HG02852 (cell line): ENCODE measurements at regions not wholly inside any gene's neighbourhood (a gene's known extent, or its start where the extent isn't known, plus 50 kb on each side); places are given as distances from the start of the nearest gene placed in this dataset.

Source experiments
- ATAC-seq: cut with Tn5 transposase; IDR thresholded peaks from one replicate; pipeline ENCODE4 v1.9.1; 2021; ENCODE audit warnings: mild to moderate bottlenecking, moderate library complexity; ENCODE audit not compliant: unreplicated experiment

DNA sequence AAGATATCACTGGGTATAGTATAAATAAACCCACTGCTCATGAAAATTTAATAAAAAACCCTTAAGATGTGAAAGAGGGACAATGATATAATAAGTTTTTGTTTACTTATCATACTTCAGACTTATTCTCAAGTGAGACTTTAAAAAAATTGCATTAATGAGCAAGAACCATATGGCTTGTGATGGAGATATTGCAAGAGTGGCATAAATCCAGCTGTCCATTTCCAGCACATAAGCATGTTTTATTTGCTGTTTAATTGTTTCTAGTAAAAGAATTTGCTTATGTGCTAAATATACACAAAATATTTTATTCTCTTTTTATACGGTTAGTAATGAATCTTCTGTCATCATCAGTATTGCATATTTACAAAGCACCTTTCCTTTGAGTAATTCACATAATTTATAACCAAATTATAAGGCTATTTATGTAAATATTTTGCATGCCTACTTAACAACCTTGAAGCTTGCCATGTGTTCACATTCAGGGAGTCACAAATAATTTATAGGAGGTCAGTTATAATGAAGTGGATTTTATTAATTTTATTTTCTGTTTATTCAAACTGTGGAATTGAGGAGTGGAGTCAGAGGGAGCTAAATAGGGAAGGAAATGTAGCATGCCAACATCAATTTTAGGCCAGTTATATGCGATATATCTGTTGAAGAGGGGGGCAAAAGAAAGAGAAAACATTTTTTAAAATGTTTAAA, 318.5 kb upstream of the CWC22 start:
- no peak for ATAC-seq

DNA sequence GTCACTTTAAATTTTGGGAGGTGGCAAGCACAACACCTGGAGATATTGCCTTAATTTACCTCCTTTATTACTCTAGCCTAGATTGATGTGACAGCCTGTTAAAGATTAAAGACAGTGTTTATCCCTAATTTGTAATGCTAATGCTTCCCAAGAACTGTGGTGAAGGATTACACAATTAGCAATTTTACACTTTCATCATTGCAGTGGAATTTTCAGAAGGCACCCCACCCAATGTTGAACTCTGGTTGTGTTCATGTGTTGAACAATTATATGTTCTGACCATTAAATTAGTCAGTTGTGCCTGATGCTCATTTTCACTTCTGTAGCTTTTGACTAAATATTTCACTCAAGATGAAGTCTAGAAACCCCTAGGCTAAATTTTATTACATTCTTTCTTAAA, 317.1 kb upstream of the CWC22 start:
- no peak for ATAC-seq

DNA sequence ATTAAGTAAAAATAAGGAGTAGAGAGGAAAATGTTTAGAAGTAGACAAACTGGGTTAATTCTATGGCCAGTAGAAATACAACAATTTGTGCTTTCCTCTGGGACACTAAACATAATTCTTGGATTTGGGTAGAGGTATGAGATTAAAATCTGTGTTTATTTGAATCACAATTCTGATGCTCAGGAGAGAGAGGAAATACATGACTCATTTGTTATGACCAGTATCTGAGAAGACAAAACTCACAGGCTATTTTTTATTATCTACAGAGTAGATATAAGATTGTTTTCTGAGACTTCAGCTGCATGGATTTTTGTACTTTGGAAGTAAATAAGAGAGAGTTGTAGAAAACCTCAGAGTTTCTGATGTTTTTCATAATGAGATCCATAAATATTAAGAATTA, 315.7 kb upstream of the CWC22 start:
- no peak for ATAC-seq

DNA sequence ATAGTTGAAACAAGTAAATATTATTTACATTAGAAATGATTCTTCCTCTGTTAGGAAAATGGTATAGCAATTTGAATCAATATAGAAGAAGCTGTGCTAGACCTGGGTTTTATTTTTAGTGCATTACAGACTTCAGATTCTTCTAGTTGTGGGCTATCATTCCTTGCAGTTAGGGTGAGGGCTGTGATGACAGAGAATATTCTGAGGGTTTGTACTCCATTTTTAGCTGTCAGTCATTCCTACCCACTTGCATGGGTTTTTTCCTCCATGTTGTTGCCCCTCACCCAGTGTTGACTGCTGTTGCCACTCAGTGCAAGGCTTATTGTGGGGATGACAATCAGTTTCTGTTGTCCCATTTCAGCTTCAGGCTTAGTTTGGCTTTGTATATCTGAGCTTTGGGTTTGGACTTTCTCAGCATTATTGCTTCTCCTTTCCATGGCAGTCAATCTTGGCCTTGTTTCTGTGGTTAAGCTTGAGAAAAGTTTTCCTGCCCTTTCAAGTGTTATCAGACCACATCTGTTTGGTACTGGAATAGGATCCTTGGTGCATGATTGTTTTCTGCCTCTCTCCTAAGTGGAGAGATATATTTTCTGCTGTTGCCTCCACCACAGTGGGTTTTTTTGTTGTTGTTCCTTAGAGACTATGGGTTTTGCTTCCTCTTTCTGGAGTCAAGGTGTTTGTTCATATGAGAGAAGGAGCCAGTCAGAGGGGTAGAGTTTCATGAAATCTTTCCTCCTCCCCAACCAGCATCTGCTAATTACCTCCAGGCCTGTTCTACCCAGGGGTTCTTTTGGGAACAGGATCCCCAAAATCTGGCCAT, 312.7 kb upstream of the CWC22 start:
- peak; percentile 96 for ATAC-seq

DNA sequence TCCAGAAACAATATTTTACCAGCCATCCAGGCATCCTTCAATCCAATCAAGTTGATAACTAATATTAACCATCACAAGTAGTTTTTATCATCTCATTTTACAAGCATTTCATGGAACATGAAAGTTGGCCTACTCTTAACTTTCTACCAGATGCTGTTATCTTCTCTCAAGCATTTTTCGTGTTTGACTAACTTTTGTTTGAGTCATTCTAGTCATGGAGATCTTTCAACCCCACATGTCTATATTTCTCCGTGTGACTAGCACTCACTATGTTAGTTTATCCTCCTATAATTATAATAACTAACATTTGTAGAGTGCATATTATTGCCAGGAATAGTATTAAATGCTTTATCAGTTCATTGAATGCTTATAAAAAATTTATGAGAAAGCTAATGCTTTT, 307.0 kb upstream of the CWC22 start:
- no peak for ATAC-seq

DNA sequence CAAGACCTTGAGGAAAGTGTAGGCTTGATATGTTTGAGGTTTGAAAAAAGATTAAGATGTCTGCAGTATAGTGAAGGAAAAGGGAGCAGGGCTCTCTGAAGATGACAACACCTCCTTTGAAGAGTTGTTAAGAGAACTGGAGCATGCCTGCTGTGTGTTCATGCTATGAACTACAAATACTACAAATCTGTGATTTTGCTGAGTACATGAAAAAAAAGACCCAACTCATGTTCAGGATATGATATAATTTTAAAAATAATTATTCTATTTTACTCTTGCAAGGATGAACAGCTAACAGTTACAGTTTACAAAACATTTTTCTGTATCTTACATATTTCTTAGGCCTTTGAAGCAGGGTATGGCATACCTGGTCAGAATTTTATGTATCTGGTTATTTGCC, 305.4 kb upstream of the CWC22 start:
- ATAC-seq: no peak

DNA sequence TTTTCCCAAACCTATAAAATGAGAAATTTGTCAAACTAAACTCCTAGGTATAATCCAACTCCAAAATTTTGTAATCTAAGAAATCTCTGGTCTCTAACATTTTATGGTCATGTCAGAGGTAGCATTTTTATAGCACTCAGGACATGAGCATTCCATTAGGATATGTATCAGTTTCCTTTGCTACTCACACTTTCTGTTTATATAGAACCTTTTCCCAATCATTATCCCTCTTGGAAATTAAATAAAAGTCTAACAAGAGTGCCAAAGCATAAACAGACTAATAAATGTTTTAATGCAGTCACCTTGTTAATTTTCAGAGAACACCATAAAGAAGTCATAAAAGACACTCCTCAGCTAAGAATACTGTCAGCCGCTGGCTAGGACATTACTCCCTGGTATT, 300.0 kb upstream of the CWC22 start:
- no peak for ATAC-seq

DNA sequence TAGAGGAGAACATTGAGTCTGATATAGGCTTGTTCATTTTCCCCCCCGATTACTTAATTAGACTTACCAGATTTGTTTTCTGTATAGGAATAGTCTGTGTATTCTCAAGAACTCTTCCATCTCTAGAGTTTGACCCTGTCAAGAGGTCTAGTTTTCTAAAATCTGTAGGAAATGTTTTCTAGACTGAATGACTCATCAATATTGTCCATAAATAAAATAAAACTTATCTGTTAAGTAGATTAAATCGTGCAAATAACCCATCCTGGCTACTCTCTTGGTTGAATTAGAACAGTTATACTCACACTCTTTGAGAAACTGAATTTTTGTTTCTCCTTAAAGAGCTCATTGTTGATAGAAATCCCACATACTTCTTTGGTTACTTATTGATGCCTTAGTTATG, 299.2 kb upstream of the CWC22 start:
- no peak for ATAC-seq

DNA sequence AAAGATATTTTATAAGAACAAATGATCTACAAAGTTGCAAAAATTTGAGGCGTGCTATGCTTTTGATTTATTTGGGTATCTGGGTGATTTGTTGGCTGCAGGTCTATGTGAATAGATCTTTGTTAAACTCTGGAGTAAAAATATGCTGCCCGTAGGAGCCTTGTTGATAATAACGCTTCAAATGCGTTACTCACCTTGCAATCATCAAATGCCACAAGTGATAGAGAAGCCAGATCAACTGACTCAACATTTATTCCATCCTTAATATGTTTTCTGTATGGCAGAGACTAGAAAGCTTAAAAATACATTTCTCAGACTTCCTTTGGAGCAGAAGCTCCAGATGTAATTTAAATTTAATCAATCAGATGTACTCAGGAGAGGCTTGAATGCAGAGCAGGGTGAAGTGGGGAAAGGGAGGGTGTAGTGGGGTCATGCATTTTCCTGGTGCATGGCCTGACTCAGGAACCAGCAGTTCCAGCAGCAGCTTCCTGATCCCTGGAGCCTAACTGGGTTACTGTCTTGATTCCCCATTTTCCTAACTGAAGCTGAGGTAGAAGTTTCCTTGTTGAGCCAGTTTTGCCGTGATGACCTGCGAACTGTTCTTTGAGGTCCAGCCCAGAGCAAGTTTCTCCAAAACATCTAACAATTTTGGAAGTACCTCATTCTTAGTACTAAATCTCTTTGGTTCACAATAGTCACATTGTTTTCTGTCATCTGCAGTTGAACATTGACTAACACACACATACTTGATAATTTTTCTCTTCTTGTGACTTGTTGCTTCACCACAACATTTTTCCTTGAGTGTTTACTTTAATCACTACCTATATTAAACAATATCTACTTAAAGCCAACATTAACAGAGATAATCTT, 284.7 kb upstream of the CWC22 start:
- ATAC-seq: no peak

DNA sequence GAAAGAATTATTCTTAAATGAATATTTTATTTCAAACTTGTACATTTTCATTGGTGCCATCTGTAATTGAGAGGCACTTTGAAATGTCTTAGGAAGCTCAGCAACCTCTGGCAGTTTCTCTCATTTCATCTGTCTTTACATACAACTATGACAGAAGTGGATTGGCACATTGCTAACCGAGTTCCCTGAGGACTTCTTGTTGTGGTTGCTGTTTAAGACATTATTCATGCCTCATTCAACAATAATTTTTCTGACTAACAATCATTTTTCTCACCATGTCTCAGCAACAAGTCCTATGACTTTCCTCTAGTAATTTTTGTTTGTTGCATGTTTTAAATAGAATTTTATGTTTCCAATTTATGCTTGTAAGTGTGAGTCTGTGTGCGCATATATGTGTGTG, 284.0 kb upstream of the CWC22 start:
- ATAC-seq: no peak

DNA sequence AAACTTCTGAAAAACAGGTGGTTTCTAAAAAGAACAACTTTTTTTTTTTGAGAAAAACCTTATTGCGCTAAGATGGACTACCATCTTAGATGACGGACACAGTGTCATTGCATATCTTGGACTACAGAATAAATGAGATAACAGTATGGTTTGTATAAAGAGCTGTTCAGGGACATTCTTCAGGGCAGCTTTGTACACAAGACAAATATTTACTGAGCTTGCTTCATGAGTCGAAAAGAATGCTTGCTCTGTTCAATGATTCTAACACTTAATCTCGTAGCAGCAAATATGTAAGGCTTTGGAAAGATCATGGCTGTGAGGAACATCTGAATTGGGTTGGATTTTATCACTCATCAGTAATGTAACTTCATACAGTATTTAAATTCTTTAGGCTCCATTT, 282.5 kb upstream of the CWC22 start:
- ATAC-seq: no peak

DNA sequence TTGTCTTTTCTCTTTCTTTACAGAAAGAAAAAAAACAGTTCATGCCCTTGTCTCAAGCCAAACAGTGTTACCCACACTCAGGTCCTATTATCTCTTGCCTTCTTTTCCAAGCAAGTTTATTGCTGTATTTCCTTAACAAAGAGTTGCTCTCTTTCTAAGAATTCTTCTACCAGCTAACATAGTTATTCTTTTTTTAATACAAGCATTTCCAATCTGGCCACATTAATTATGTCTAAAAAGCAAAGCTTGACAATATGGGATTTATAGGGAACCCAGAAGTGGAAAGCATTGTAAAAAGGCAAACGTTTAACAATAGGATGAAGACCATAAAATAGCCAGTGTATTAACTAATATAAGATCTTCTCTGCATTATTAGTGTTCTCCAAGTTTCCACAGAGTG, 272.5 kb upstream of the CWC22 start:
- no peak for ATAC-seq

DNA sequence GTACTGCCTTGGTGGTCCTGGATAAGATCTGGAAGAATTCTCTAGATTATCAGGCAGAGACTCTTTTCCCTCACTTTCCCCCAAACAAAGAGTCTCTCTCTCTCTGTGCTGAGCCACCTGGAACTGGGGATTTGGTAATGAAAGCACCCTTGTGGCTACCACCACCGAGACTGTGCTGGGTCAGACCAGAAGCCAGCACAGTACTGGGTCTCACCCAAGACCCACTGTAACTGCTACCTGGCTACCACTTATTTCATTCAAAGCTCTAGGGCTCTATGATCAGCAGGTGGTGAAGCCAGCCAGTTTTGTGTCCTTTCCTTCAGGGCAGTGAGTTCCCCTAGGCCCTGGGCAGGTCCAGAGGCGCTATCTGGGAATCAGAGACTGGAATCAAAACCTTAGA, 269.6 kb upstream of the CWC22 start:
- no peak for ATAC-seq

DNA sequence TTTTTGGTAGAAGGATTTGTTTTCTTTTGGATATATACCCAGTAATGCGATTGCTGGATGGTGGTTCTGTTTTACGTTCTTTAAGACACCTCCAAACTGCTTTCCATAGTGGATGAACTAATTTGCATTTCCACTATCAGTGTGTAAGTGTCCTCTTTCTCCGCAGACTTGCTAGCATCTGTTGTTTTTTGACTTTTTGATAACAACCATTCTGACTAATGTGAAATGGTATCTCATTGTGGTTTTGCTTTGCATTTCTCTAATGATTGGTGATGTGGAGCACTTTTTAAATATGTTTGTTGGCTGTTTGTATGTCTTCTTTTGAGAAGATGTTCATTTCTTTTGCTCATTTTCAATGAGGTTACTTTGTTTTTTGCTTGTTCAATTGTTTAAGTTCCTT, 260.9 kb upstream of the CWC22 start:
- ATAC-seq: no peak

DNA sequence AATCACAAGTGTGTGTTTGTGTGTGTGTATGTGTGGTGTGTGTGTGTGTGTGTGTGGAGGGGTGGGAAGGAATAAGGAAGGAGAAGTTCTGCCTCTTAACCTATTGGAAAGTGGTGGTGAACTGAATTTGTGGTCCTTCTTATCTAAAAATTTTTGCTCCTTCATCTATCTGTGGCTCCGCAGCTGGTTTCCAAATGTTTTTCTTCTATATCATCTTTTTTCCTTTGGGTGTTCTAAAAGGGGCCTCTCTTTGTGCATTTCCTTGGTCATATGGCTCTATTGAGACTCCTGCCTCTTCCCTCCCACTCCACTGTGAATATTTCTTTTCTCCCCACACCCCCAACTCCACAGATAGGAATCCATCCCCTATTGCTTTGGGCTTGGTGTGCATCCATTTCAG, 254.9 kb upstream of the CWC22 start:
- ATAC-seq: no peak

DNA sequence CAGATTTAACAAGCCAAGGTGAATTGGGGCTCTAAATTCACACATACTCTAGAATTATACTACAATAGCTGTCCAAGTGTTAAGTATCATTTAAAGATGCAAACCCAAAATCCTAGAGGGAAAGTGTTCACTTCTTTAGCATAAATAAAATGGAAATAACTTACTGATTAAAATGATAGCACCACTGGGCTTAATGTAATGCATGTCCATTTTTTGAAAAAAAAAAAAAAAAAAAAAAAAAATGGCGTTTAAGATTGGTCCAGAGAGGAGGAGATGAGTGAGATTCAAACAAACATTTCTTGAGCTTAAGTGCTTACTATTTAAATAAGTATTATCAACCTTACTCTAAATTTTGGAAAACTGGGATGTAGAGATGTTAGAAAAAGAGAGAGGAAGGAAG, 251.5 kb upstream of the CWC22 start:
- ATAC-seq: no peak

DNA sequence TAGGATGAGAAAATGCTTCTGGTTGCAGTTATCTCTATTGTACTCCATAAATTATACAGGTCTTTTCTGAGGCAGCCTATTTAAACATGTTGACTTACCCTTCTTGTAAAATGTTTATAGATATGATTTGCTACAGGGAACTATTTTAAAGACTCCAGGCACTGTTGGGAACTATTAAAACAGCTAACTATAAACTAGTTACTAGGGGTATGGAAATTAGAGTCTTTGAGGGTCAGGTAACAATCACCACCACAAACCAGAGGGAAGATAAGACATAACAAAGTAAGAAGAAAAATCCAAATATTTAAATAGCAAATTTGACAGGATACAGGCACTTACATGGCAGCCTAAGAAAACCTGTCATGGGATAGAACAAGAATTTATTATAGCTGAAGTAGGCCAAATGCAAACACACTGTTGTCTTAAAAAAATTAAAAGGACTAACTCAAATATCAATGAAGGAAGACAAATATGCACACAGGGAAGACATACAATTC, 251.0 kb upstream of the CWC22 start:
- ATAC-seq: no peak

DNA sequence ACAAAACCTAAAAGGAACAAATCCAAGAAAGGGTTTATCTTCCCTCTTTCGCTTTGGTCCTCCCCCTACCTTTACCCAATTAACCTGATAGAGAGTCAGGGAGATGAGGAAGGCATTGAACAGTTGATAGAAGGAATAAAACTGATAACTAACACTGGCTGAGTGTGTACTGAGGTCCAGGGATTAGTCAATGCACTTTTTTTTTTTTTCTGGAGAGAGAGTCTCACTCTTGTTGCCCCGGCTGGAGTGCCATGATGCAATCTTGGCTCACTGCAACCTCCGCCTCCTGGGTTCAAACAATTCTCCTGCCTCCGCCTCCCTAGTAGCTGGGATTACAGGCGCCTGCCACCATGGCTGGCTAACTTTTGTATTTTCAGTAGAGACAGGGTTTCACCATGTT, 250.2 kb upstream of the CWC22 start:
- ATAC-seq: no peak

DNA sequence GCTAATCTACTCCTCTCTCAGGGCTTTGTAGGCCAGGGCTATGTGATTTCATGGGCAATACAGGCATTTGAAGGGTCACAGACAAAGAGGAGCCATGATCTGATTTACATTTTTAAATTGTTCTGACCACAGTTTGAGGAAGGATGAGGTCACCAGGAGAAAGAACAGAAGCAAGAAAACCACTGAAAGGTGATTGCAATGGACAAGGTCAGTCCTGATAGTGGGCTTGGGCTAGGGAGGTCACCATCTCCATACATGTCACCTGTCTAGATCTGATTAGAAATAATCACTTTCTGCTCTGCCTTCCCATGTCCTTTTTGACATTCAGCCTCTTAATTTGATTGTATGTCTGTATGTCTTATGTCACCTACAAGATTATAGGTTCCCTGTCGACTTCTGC, 248.9 kb upstream of the CWC22 start:
- ATAC-seq: no peak

DNA sequence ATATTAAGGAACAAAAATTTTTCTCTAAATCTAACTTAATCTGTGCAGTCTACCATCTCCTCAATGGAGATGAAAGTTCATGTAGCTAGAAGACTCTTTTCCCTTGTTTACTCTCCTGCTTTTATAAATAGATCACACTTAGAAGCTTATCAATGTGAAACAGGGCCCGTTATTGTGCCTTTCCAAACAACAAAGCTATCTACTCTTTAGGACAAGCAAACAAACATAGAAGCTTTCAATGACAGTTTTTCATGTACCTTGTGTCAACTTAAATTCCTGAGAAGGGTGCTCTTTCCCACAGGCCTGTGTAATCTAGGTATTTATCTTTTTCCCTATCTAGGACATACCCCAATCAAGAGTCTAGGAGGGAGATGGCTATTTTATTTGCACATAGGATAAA, 247.8 kb upstream of the CWC22 start:
- ATAC-seq: no peak

DNA sequence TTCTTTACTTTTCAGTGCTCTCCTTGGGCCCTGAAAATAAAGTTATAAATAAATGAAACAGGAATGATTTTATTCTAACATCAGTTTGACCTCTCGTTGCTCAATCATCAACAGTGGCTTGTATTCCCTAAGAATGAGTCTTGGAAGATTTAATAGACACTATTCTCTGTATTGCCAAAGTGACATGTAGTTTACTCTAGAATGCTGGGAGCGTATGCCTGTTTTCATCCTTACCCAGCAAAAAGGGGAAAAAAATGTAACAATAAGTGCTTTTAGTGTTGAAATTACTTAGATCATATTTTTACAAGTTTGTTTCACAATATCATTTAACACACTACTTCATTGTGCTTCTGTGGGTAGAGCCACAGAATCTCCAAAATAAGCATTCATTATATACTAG, 240.6 kb upstream of the CWC22 start:
- ATAC-seq: no peak

DNA sequence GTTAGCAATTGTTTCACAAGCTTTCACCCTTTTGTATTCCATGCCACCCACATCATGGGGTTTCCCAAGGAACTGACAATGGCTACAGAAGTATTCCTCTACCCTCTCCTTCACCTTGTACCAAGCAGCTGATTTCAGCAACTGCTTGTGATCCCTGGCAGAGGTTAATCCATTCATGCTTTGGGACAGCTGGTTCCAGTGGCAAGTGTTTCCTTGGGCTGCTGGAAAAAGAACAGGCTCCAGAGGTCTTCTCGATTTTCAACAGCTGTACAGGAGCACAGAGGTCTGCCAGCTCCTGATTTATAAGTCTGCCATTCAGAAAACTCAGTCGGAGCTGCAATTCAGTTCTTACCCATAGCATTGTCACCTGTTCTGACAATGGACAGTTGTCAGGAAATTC, 239.2 kb upstream of the CWC22 start:
- no peak for ATAC-seq
